Right lobe of liver (tissue), 4 donors: ENCODE measurements at regions not wholly inside any gene's neighbourhood (a gene's known extent, or its start where the extent isn't known, plus 50 kb on each side); places are given as distances from the start of the nearest gene placed in this dataset.

ENCODE experiments used
- POLR2A ChIP-seq: fragments of 450-650 bp; IDR thresholded peaks from one replicate; pipeline ENCODE4 v1.6.1; 2017; ENCODE audit warnings: antibody characterized with exemption, mild to moderate bottlenecking
- TF ChIP-seq, protein P1 (sequence below), 4 donors: fragments of 200-600 bp in 3 of 4; fragments of 450-650 bp in 1 of 4; IDR thresholded peaks; one replicate each; pipeline versions ENCODE4 v1.5.1 to v1.8.0; 2016 to 2022; ENCODE audit warnings: antibody characterized with exemption in 4 of 4, mild to moderate bottlenecking in 2 of 4
- donor health status: DM: no; HTN: no; CAD: no.
- donor health status: DM: no; HTN: no; CAD: no.
- donor health status: DM: no; HTN: yes; CAD: no.

GRCh38 chr5:26415987-26416779 lies 622.2 kb downstream of the CDH9 start:
- TF ChIP-seq, protein P1, sequence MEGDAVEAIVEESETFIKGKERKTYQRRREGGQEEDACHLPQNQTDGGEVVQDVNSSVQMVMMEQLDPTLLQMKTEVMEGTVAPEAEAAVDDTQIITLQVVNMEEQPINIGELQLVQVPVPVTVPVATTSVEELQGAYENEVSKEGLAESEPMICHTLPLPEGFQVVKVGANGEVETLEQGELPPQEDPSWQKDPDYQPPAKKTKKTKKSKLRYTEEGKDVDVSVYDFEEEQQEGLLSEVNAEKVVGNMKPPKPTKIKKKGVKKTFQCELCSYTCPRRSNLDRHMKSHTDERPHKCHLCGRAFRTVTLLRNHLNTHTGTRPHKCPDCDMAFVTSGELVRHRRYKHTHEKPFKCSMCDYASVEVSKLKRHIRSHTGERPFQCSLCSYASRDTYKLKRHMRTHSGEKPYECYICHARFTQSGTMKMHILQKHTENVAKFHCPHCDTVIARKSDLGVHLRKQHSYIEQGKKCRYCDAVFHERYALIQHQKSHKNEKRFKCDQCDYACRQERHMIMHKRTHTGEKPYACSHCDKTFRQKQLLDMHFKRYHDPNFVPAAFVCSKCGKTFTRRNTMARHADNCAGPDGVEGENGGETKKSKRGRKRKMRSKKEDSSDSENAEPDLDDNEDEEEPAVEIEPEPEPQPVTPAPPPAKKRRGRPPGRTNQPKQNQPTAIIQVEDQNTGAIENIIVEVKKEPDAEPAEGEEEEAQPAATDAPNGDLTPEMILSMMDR (IDR thresholded peaks at IDR 0.05): no peak
- TF ChIP-seq POLR2A: no peak
